Fibroblast of lung (primary cell): ENCODE measurements at regions not wholly inside any gene's neighbourhood (a gene's known extent, or its start where the extent isn't known, plus 50 kb on each side); places are given as distances from the start of the nearest gene placed in this dataset.

ENCODE experiments used
- DNase-seq, 2 donors: peaks; one replicate each; pipeline versions ENCODE4 v3.0.0 to v3.0.0-alpha.2; 2010; ENCODE audit warnings: low read depth in 2 of 2
- H2AFZ ChIP-seq: 2 replicates; pipeline ENCODE4 v1.5.1; 2012; ENCODE audit warnings: low read length, control low read depth, inconsistent platforms
- H3K27ac ChIP-seq: 2 replicates; pipeline ENCODE4 v1.5.1; 2011; ENCODE audit warnings: low read length, control low read depth; ENCODE audit not compliant: insufficient read depth
- H3K27me3 ChIP-seq: 2 replicates; pipeline ENCODE4 v1.5.1; 2011; ENCODE audit warnings: mild to moderate bottlenecking, low read length; ENCODE audit not compliant: control insufficient read depth, insufficient read depth
- H3K36me3 ChIP-seq: 2 replicates; pipeline ENCODE4 v1.5.1; 2011; ENCODE audit warnings: low read length; ENCODE audit not compliant: control insufficient read depth, insufficient read depth
- H3K4me1 ChIP-seq: 2 replicates; pipeline ENCODE4 v1.5.1; 2011; ENCODE audit warnings: low read length; ENCODE audit not compliant: control insufficient read depth, insufficient read depth; ENCODE audit errors: extremely low read depth
- H3K4me2 ChIP-seq: 2 replicates; pipeline ENCODE4 v1.5.1; 2011; ENCODE audit warnings: low read length, control low read depth; ENCODE audit not compliant: insufficient read depth; ENCODE audit errors: extremely low read depth
- H3K4me3 ChIP-seq, 4 experiments: fragments of 200-600 bp in 1 of 4; sonication (generic) in 1 of 4; replicated peaks in 1 of 4; 2 replicates each; pipeline ENCODE4 v1.5.1; 2011 to 2016; ENCODE audit warnings: low read length in 4 of 4, low read depth in 3 of 4, mild to moderate bottlenecking in 3 of 4, control low read depth in 2 of 4, inconsistent platforms in 1 of 4, mixed read lengths in 1 of 4; ENCODE audit not compliant: insufficient read depth in 1 of 4; ENCODE audit errors: control extremely low read depth in 1 of 4
- H3K79me2 ChIP-seq: 2 replicates; pipeline ENCODE4 v1.5.1; 2012; ENCODE audit warnings: mild to moderate bottlenecking, low read length, inconsistent platforms; ENCODE audit not compliant: control insufficient read depth, insufficient read depth
- H3K9ac ChIP-seq: 2 replicates; pipeline ENCODE4 v1.5.1; 2011; ENCODE audit warnings: mild to moderate bottlenecking, low read length, control low read depth; ENCODE audit not compliant: insufficient read depth
- H3K9me3 ChIP-seq: 2 replicates; pipeline ENCODE4 v1.5.1; 2012; ENCODE audit warnings: low read depth, low read length; ENCODE audit not compliant: control insufficient read depth, insufficient read depth
- H4K20me1 ChIP-seq: 2 replicates; pipeline ENCODE4 v1.5.1; 2011; ENCODE audit warnings: low read length; ENCODE audit not compliant: control insufficient read depth, insufficient read depth; ENCODE audit errors: extremely low read depth
- EZH2 ChIP-seq: IDR thresholded peaks from 2 replicates; pipeline ENCODE4 v1.5.1; 2012; ENCODE audit warnings: low read length, control low read depth, mild to moderate bottlenecking; ENCODE audit errors: missing control alignments
- TF ChIP-seq, protein P1 (sequence below), 2 donors: IDR thresholded peaks in 1 of 2; conservative IDR thresholded peaks in 1 of 2; 1 replicate in 1 of 2; 2 replicates in 1 of 2; pipeline ENCODE4 v1.5.1; 2011 to 2012; ENCODE audit warnings: low read length in 2 of 2, control low read depth in 1 of 2, inconsistent platforms in 1 of 2, low read depth in 1 of 2, mild to moderate bottlenecking in 1 of 2

DNA sequence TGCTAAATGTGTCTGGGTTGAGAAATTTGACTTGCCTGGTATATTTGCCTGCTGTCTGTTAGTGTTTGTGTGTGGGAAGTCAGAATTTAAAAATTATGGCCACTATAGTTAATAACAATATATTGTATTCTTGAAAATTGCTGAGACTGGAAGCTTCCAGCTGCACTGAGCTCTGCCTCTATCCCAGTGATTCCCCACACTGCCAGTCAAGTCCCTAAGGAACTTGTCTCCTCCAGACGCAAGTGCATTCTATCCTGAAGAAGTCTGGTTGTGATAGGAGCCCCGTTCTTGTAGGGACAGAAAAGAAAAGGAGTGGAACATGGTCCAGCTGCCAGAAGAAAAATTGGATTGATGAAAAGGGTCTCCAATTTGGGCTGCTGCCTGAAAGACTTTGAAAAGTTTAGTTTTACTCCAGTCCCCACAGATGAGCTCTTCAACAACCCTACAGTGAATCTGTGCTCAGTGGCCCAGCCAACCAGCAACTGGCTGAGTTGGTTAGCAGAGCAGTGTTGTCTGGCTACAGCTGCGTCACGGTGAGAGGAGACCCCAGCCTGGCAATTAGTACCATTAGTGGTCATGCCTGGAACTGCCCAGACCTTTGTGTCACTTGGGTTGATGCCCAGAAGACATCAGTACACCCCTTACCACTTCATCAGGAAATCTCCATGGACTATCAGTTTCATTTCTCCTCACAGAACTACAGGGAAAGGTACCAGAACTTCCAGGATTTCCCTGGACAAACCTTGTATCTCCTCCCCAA is 183.1 kb upstream of the MCHR2 start:
- peaks cover 6% of the 10 kb centered on the region for H3K4me1 ChIP-seq
- H3K9ac ChIP-seq, result no peak overlapping the region
- no peak overlapping the region for H3K27ac ChIP-seq
- H3K79me2 ChIP-seq, result no peaks in the 10 kb centered on the region
- no peaks in the 10 kb centered on the region for H3K36me3 ChIP-seq
- H2AFZ ChIP-seq, result no peak overlapping the region
- H3K4me2 ChIP-seq, result no peak overlapping the region
- H4K20me1 ChIP-seq, result no peaks in the 10 kb centered on the region
- peak in 1 of 2 donors; percentile 2 for DNase-seq
- no peaks in the 10 kb centered on the region for H3K9me3 ChIP-seq
- no peaks in the 10 kb centered on the region for H3K27me3 ChIP-seq
- no peak overlapping the region for H3K4me3 ChIP-seq
- TF ChIP-seq, protein P1, sequence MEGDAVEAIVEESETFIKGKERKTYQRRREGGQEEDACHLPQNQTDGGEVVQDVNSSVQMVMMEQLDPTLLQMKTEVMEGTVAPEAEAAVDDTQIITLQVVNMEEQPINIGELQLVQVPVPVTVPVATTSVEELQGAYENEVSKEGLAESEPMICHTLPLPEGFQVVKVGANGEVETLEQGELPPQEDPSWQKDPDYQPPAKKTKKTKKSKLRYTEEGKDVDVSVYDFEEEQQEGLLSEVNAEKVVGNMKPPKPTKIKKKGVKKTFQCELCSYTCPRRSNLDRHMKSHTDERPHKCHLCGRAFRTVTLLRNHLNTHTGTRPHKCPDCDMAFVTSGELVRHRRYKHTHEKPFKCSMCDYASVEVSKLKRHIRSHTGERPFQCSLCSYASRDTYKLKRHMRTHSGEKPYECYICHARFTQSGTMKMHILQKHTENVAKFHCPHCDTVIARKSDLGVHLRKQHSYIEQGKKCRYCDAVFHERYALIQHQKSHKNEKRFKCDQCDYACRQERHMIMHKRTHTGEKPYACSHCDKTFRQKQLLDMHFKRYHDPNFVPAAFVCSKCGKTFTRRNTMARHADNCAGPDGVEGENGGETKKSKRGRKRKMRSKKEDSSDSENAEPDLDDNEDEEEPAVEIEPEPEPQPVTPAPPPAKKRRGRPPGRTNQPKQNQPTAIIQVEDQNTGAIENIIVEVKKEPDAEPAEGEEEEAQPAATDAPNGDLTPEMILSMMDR (conservative IDR thresholded peaks at IDR 0.05 in 1 of 2, IDR thresholded peaks at IDR 0.05 in 1 of 2; ENCODE audit: low read depth in 1 of 2, low read length in 2 of 2), result no peak
- TF ChIP-seq EZH2, result no peak

DNA sequence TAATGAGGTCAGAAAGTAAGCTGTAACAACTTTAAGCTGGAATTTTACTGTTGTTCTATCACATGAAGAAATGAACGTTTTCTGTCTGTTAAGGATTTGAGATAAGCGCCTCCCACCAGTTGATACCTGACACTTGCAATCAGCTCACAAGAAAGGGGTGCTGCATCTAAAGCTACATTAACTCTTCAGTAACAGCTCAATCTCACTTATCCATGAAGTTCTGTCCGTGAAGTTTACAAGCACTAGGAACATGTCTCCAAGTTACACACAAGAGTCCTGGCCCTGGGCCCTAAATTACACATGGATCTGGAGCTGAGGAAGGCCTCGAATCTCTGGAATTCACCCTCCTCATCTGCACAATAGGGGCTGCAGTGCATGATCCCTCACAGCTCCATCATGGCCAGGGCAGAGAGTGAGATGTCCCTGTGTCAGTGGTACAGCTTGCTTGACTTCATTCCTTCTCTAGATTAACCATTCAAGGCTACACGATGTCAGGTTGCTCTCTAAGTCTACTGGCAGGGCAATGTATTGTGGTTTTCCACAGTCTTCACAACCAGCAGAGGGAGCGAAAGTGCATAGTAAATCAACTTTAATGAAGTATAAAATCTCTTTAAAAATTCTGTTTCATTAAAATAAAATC is 182.4 kb upstream of the MCHR2 start:
- H3K79me2 ChIP-seq, result no peaks in the 10 kb centered on the region
- H3K4me3 ChIP-seq, result no peak overlapping the region
- H3K4me2 ChIP-seq, result peak overlapping the region; percentile 42
- no peaks in the 10 kb centered on the region for H4K20me1 ChIP-seq
- H2AFZ ChIP-seq, result peak overlapping the region; percentile 59
- H3K9ac ChIP-seq, result no peak overlapping the region
- TF ChIP-seq EZH2, result no peak
- TF ChIP-seq, protein P1 (conservative IDR thresholded peaks at IDR 0.05 in 1 of 2, IDR thresholded peaks at IDR 0.05 in 1 of 2; ENCODE audit: low read depth in 1 of 2, low read length in 2 of 2), result peak; percentile 64 to 65
- no peaks in the 10 kb centered on the region for H3K36me3 ChIP-seq
- peaks cover 6% of the 10 kb centered on the region for H3K4me1 ChIP-seq
- H3K27me3 ChIP-seq, result no peaks in the 10 kb centered on the region
- DNase-seq, result peak; percentile 62 to 75
- H3K9me3 ChIP-seq, result no peaks in the 10 kb centered on the region
- peak overlapping the region; percentile 46 for H3K27ac ChIP-seq

DNA sequence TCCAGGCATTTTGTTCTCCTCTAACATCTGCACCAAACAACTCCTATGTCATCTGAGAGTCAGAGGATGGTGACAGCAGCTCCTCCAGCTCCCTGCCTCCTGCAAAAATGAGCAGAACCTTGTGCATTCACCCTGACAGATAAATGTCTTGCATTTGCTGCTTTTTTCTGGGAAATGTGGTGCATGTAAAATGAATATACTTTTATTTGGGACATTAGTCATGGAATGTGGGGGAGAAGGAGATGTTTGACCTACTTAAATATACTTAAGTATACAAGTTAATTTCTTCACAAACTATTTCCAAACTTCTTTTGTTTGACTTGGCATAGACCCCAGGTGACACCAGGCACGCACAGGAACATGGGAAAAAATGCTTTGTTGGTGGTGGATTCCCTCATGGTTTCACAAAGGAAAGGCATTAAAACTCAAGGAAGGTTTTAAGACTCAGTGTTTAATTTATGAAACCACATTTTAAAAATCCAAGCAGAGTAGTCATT is 181.8 kb upstream of the MCHR2 start:
- no peaks in the 10 kb centered on the region for H3K79me2 ChIP-seq
- H3K9me3 ChIP-seq, result no peaks in the 10 kb centered on the region
- H3K4me2 ChIP-seq, result peak overlapping the region; percentile 41
- no peaks in the 10 kb centered on the region for H3K36me3 ChIP-seq
- TF ChIP-seq, protein P1 (conservative IDR thresholded peaks at IDR 0.05 in 1 of 2, IDR thresholded peaks at IDR 0.05 in 1 of 2; ENCODE audit: low read depth in 1 of 2, low read length in 2 of 2), result no peak
- TF ChIP-seq EZH2, result no peak
- DNase-seq, result peak; percentile 88 to 95
- no peaks in the 10 kb centered on the region for H4K20me1 ChIP-seq
- peaks cover 6% of the 10 kb centered on the region for H3K4me1 ChIP-seq
- H3K4me3 ChIP-seq, result no peak overlapping the region
- H3K27ac ChIP-seq, result peak overlapping the region; percentile 46
- H2AFZ ChIP-seq, result no peak overlapping the region
- H3K9ac ChIP-seq, result no peak overlapping the region
- no peaks in the 10 kb centered on the region for H3K27me3 ChIP-seq
